Bronchial epithelial cell (primary cell): ENCODE measurements at regions not wholly inside any gene's neighbourhood (a gene's known extent, or its start where the extent isn't known, plus 50 kb on each side); places are given as distances from the start of the nearest gene placed in this dataset.
A peak's percentile ranks its signal among the peaks of the same experiment; 100 is the strongest.

Experiments
- DNase-seq: peaks from one replicate; pipeline ENCODE4 v3.0.0-alpha.2; 2010; ENCODE audit warnings: low read depth
- FAIRE-seq: peaks from 2 replicates; lab custom pipeline; 2011; peaks lifted over from hg19 to GRCh38; lab: Jason Lieb, UNC
- H3K27me3 ChIP-seq: 2 replicates; pipeline ENCODE4 v1.5.1; 2011; ENCODE audit warnings: low read length; ENCODE audit not compliant: control insufficient read depth, insufficient read depth
- H3K36me3 ChIP-seq: 2 replicates; pipeline ENCODE4 v1.5.1; 2011; ENCODE audit warnings: low read length; ENCODE audit not compliant: control insufficient read depth, insufficient read depth
- H3K4me3 ChIP-seq: 2 replicates; pipeline ENCODE4 v1.5.1; 2011; ENCODE audit warnings: mild to moderate bottlenecking, low read depth, low read length, control low read depth
- TF ChIP-seq, protein P1 (sequence below): IDR thresholded peaks from 2 replicates; pipeline ENCODE4 v1.5.1; 2011; ENCODE audit warnings: mild to moderate bottlenecking, moderate library complexity, low read length, control low read depth, inconsistent platforms; ENCODE audit not compliant: insufficient read depth, severe bottlenecking

DNA sequence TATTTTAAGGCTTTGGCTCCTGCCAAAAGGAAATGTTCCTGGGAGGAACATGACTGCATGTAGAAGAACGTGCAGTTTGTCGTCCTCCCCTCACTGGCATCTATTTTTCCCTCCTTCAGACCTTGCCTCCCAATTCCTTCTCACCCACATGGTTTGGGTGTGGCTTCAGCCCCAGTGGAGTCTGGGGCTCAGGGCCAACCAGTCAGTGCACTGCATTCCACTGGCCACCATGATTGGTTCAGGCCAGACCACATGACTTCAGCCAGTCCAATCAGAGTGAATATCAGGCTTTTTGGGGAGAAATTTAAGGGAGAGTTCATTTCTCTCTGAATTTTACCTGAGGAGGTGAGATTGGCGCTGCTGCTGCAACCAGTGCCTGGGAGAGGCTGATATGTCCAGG, 171.6 kb downstream of the ZIC5 start:
- Histone ChIP-seq H3K4me3 (no peak overlapping the region), H3K36me3 (no peaks in the 10 kb centered on the region), H3K27me3 (no peaks in the 10 kb centered on the region)
- TF ChIP-seq, protein P1, sequence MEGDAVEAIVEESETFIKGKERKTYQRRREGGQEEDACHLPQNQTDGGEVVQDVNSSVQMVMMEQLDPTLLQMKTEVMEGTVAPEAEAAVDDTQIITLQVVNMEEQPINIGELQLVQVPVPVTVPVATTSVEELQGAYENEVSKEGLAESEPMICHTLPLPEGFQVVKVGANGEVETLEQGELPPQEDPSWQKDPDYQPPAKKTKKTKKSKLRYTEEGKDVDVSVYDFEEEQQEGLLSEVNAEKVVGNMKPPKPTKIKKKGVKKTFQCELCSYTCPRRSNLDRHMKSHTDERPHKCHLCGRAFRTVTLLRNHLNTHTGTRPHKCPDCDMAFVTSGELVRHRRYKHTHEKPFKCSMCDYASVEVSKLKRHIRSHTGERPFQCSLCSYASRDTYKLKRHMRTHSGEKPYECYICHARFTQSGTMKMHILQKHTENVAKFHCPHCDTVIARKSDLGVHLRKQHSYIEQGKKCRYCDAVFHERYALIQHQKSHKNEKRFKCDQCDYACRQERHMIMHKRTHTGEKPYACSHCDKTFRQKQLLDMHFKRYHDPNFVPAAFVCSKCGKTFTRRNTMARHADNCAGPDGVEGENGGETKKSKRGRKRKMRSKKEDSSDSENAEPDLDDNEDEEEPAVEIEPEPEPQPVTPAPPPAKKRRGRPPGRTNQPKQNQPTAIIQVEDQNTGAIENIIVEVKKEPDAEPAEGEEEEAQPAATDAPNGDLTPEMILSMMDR: no peak
- FAIRE-seq (peak; percentile 52), DNase-seq (no peak)

- FAIRE-seq (no peak), DNase-seq (no peak)
- no peak overlapping the region for H3K4me3 ChIP-seq
- TF ChIP-seq, protein P1: no peak
- H3K36me3 ChIP-seq: no peaks in the 10 kb centered on the region
- no peaks in the 10 kb centered on the region for H3K27me3 ChIP-seq
Measured at GRCh38 chr13:99798756-99799155, 172.8 kb downstream of the ZIC5 start.

DNA sequence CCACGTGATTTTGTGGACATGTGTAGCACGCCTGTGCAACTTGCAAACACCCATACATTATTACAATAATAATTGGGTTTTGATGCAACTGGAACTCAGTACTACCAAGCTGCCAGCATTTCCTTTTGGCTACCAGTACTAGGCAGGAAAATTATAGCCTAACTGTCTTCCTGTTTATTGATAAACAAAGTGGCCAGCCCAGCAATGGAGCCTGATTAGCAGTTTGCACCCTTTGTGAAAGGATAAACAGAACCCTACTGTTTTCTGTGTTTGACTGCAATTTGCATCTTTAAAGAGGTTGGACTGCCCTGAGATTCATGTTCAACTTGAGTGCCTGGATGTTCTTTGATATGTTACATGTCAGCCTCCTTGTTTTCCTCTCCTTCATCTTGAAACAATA, 173.9 kb downstream of the ZIC5 start:
- FAIRE-seq (no peak), DNase-seq (no peak)
- TF ChIP-seq, protein P1: no peak
- H3K27me3 ChIP-seq: no peaks in the 10 kb centered on the region
- no peak overlapping the region for H3K4me3 ChIP-seq
- no peaks in the 10 kb centered on the region for H3K36me3 ChIP-seq

GRCh38 chr13:99796175-99796819, 175.3 kb downstream of the ZIC5 start:
- Histone ChIP-seq H3K4me3 (no peak overlapping the region), H3K36me3 (no peaks in the 10 kb centered on the region), H3K27me3 (no peaks in the 10 kb centered on the region)
- DNase-seq: peak; percentile 26
- TF ChIP-seq, protein P1: no peak
- peak; percentile 18 for FAIRE-seq

- Histone ChIP-seq H3K27me3 (no peaks in the 10 kb centered on the region), H3K4me3 (no peak overlapping the region), H3K36me3 (no peaks in the 10 kb centered on the region)
- DNase-seq (no peak), FAIRE-seq (no peak)
- TF ChIP-seq, protein P1: no peak
Measured at GRCh38 chr13:99792079-99792921, 179.3 kb downstream of the ZIC5 start.

- H3K27me3 ChIP-seq: no peaks in the 10 kb centered on the region
- DNase-seq (no peak), FAIRE-seq (no peak)
- TF ChIP-seq, protein P1: no peak
- no peaks in the 10 kb centered on the region for H3K36me3 ChIP-seq
- H3K4me3 ChIP-seq: no peak overlapping the region
Measured at GRCh38 chr13:99782669-99783068, 188.9 kb downstream of the ZIC5 start.
